ENCODE measurements at regions not wholly inside any gene's neighbourhood (a gene's known extent, or its start where the extent isn't known, plus 50 kb on each side); places are given as distances from the start of the nearest gene placed in this dataset.

DNA sequence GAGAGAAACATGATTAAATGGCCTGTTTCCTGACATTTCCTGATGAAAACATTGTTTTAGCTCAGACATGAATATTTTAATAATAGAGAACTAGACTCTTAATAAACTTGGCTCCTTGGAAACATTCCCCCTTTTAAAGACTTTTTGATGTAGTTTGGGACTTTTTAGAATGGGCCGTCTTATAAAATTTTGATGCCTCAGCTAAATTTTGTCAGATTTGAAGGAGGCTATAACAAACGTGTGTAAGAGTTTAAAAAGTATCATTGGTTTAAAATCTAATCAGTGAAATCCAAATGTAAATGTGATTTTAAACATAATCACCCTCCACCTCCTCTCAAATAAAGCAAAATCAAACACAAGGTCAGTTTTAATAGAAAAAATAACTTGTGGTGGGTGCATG lies 200.9 kb downstream of the CLIC5 start:
- no peak overlapping the region for H3K27ac ChIP-seq
- H3K9me3 ChIP-seq, result peaks cover 0 to 4% (median 0%) of the 10 kb centered on the region in 8 donors
- no peak for TF ChIP-seq POLR2AphosphoS5 (IDR thresholded peaks at IDR 0.05)
- no peak for TF ChIP-seq POLR2A (IDR thresholded peaks at IDR 0.05)
- TF ChIP-seq, protein P1, sequence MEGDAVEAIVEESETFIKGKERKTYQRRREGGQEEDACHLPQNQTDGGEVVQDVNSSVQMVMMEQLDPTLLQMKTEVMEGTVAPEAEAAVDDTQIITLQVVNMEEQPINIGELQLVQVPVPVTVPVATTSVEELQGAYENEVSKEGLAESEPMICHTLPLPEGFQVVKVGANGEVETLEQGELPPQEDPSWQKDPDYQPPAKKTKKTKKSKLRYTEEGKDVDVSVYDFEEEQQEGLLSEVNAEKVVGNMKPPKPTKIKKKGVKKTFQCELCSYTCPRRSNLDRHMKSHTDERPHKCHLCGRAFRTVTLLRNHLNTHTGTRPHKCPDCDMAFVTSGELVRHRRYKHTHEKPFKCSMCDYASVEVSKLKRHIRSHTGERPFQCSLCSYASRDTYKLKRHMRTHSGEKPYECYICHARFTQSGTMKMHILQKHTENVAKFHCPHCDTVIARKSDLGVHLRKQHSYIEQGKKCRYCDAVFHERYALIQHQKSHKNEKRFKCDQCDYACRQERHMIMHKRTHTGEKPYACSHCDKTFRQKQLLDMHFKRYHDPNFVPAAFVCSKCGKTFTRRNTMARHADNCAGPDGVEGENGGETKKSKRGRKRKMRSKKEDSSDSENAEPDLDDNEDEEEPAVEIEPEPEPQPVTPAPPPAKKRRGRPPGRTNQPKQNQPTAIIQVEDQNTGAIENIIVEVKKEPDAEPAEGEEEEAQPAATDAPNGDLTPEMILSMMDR (IDR thresholded peaks at IDR 0.05 in 8 of 11, conservative IDR thresholded peaks at IDR 0.05 in 3 of 11), result no peak
- no peak for DNase-seq
- H3K27me3 ChIP-seq (replicated peaks in 1 of 7), result no peaks in the 10 kb centered on the region
- no peaks in the 10 kb centered on the region for H3K4me1 ChIP-seq
- WGBS, 5 donors, result 72 to 84% (median 82%) methylated on average over 2 of the region's 2 CpGs
- intact Hi-C loops (cut with DNase I; ENCODE audit: low total_unique reads), result no loop called here
- H3K36me3 ChIP-seq, result no peaks in the 10 kb centered on the region
- no peak overlapping the region for H3K4me3 ChIP-seq

DNA sequence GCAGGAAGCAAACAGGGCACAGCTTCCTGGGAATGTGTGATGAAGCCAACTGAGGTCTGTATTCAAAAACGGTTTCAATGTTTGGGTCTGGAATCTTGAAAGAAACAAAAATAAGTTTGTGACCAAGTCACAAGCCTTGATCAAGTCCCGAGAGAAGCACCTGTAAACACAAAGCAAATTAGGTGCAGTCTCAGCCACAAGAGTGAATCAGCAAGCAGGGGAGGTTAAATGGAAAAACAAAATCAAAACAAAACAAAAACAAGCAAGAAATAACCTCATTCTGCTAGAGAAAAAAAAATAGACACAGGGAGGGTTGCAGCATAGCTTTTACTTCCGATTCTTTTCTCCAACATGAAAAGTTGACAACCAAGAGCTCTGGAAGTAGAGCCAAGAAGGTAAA lies 201.7 kb downstream of the CLIC5 start:
- H3K27me3 ChIP-seq (replicated peaks in 1 of 7), result no peaks in the 10 kb centered on the region
- intact Hi-C loops (cut with DNase I; ENCODE audit: low total_unique reads), result no loop called here
- no peak for DNase-seq
- 67 to 80% (median 73%) methylated on average over 3 of the region's 3 CpGs for WGBS, 5 donors
- no peaks in the 10 kb centered on the region for H3K36me3 ChIP-seq
- H3K27ac ChIP-seq, result no peak overlapping the region
- TF ChIP-seq POLR2A (IDR thresholded peaks at IDR 0.05) (no peak), POLR2AphosphoS5 (IDR thresholded peaks at IDR 0.05) (no peak)
- TF ChIP-seq, protein P1 (IDR thresholded peaks at IDR 0.05 in 8 of 11, conservative IDR thresholded peaks at IDR 0.05 in 3 of 11), result no peak
- H3K4me1 ChIP-seq, result peaks cover 0 to 2% (median under 1%) of the 10 kb centered on the region in 6 donors
- peaks cover 0 to 4% (median 0%) of the 10 kb centered on the region in 8 donors for H3K9me3 ChIP-seq
- H3K4me3 ChIP-seq, result no peak overlapping the region

DNA sequence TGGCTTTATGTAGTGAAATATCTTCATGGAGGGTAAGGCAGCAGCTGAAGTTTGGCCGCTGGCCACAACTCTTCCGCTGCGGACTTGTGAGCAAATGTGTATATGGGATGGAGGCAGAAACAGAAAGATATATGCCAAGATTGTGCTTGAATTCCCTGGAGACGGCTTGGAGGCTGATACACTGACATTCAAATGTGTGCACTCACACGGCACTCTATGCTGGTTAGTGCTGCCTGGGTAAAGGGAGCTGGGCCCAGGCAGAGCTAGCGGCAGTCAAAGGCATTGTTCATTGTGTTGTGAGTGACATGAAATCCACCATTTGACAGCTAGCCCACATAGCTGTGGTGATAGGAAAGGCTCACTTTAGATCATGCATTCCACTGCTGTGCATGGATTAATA lies 202.7 kb downstream of the CLIC5 start:
- WGBS, 5 donors, result 85 to 94% (median 93%) methylated on average over 6 of the region's 6 CpGs
- Histone ChIP-seq H3K27ac (no peak overlapping the region), H3K9me3 (peaks cover 0 to 2% (median 0%) of the 10 kb centered on the region in 8 donors), H3K4me3 (no peak overlapping the region), H3K27me3 (replicated peaks in 1 of 7) (no peaks in the 10 kb centered on the region), H3K36me3 (no peaks in the 10 kb centered on the region), H3K4me1 (peaks cover 0 to 8% (median 2%) of the 10 kb centered on the region in 6 donors)
- DNase-seq, result no peak
- TF ChIP-seq, protein P1 (IDR thresholded peaks at IDR 0.05 in 8 of 11, conservative IDR thresholded peaks at IDR 0.05 in 3 of 11), result no peak
- TF ChIP-seq POLR2AphosphoS5 (IDR thresholded peaks at IDR 0.05) (no peak), POLR2A (IDR thresholded peaks at IDR 0.05) (no peak)
- intact Hi-C loops (cut with DNase I; ENCODE audit: low total_unique reads), result no loop called here

DNA sequence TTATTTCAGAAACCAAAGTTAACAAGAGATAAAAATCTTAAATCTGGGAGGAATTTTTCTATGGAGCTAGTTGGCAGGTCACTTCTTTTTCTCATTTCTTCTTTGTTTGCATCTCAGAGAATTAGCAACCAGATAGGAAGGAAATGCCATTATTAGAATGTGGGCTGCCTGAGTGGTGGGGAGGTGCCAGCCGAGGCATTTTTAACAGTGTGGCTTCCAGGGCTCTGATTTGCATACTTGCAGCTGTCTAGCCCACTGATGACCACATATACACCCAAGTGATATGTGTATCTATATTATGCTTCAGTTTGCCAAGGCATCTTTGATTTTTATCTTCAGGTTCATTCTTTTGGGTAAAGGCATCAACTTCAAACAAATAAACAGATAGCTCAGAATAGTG lies 206.7 kb downstream of the CLIC5 start:
- Histone ChIP-seq H3K4me3 (no peak overlapping the region), H3K4me1 (peaks cover 0 to 13% (median 2%) of the 10 kb centered on the region in 6 donors), H3K27me3 (replicated peaks in 1 of 7) (no peaks in the 10 kb centered on the region), H3K36me3 (no peaks in the 10 kb centered on the region), H3K27ac (no peak overlapping the region), H3K9me3 (peaks cover 0 to 11% (median 0%) of the 10 kb centered on the region in 8 donors)
- DNase-seq, result no peak
- TF ChIP-seq POLR2A (IDR thresholded peaks at IDR 0.05) (no peak), POLR2AphosphoS5 (IDR thresholded peaks at IDR 0.05) (no peak)
- TF ChIP-seq, protein P1 (IDR thresholded peaks at IDR 0.05 in 8 of 11, conservative IDR thresholded peaks at IDR 0.05 in 3 of 11), result no peak
- WGBS, 5 donors, result 0 to 12% (median 6%) methylated on average over 1 of the region's 1 CpG
- intact Hi-C loops (cut with DNase I; ENCODE audit: low total_unique reads), result no loop called here
